Lower lobe of right lung (tissue), 2 donors: ENCODE measurements at regions not wholly inside any gene's neighbourhood (a gene's known extent, or its start where the extent isn't known, plus 50 kb on each side); places are given as distances from the start of the nearest gene placed in this dataset.

Source experiments
- ATAC-seq, 2 donors: fragments of 200-7000 bp; cut with Tn5 transposase; one replicate each; pipeline ENCODE4 v1.9.1; 2020 to 2022; ENCODE audit warnings: mild to moderate bottlenecking in 2 of 2, moderate library complexity in 2 of 2
- DNase-seq: peaks from one replicate; pipeline ENCODE4 v3.0.0-alpha.2; 2020
- H3K27ac ChIP-seq: fragments of 200-600 bp; one replicate; pipeline ENCODE4 v1.8.0; 2022
- H3K27me3 ChIP-seq: fragments of 200-600 bp; one replicate; pipeline ENCODE4 v1.8.0; 2022; ENCODE audit warnings: low read depth
- H3K36me3 ChIP-seq: fragments of 200-600 bp; one replicate; pipeline ENCODE4 v1.8.0; 2022; ENCODE audit warnings: mild to moderate bottlenecking
- H3K4me1 ChIP-seq: fragments of 200-600 bp; one replicate; pipeline ENCODE4 v1.8.0; 2022
- H3K4me3 ChIP-seq: fragments of 200-600 bp; one replicate; pipeline ENCODE4 v1.8.0; 2022; ENCODE audit warnings: mild to moderate bottlenecking
- H3K9me3 ChIP-seq: fragments of 200-600 bp; one replicate; pipeline ENCODE4 v1.8.0; 2022
- CTCF ChIP-seq: fragments of 200-600 bp; IDR thresholded peaks from one replicate; pipeline ENCODE4 v1.8.0; 2022; ENCODE audit warnings: antibody characterized with exemption, mild to moderate bottlenecking
- intact Hi-C: fragments of 100-400 bp; cut with DNase I; formaldehyde crosslinking; loops from one replicate; pipeline ENCODE4 v1.11.0; 2022
- donor health status: DM: no; HTN: yes; CAD: no; lungs with severe emphysema.

GRCh38 chr2:220332886-220333285 is 705.5 kb downstream of the SLC4A3 start:
- no peaks in the 10 kb centered on the region for H3K27me3 ChIP-seq
- ATAC-seq, result no peak
- TF ChIP-seq CTCF, result no peak
- DNase-seq, result no peak
- intact Hi-C loops, result no loop called here
- no peak overlapping the region for H3K4me3 ChIP-seq
- no peaks in the 10 kb centered on the region for H3K4me1 ChIP-seq
- H3K9me3 ChIP-seq, result peaks cover 7% of the 10 kb centered on the region
- H3K36me3 ChIP-seq, result no peaks in the 10 kb centered on the region
- H3K27ac ChIP-seq, result no peak overlapping the region

- ATAC-seq, result no peak
- no peak for TF ChIP-seq CTCF
- Histone ChIP-seq H3K36me3 (no peaks in the 10 kb centered on the region), H3K27ac (no peak overlapping the region), H3K4me1 (no peaks in the 10 kb centered on the region), H3K27me3 (no peaks in the 10 kb centered on the region), H3K4me3 (no peak overlapping the region), H3K9me3 (peaks cover 6% of the 10 kb centered on the region)
- intact Hi-C loops, result no loop called here
- no peak for DNase-seq
These were observed 706.8 kb downstream of the SLC4A3 start for GRCh38 chr2:220334210-220334609.

GRCh38 chr2:220334871-220335590 is 707.6 kb downstream of the SLC4A3 start:
- intact Hi-C loops, result no loop called here
- ATAC-seq (no peak), DNase-seq (no peak)
- no peak overlapping the region for H3K4me3 ChIP-seq
- no peaks in the 10 kb centered on the region for H3K9me3 ChIP-seq
- no peaks in the 10 kb centered on the region for H3K4me1 ChIP-seq
- no peak for TF ChIP-seq CTCF
- no peak overlapping the region for H3K27ac ChIP-seq
- H3K27me3 ChIP-seq, result no peaks in the 10 kb centered on the region
- H3K36me3 ChIP-seq, result no peaks in the 10 kb centered on the region

- ATAC-seq (no peak), DNase-seq (no peak)
- no peak for TF ChIP-seq CTCF
- no peaks in the 10 kb centered on the region for H3K4me1 ChIP-seq
- no peak overlapping the region for H3K4me3 ChIP-seq
- intact Hi-C loops, result no loop called here
- H3K36me3 ChIP-seq, result no peaks in the 10 kb centered on the region
- no peaks in the 10 kb centered on the region for H3K27me3 ChIP-seq
- no peaks in the 10 kb centered on the region for H3K9me3 ChIP-seq
- no peak overlapping the region for H3K27ac ChIP-seq
These were observed 708.1 kb downstream of the SLC4A3 start for GRCh38 chr2:220335591-220335915.

- Histone ChIP-seq H3K36me3 (no peaks in the 10 kb centered on the region), H3K4me1 (no peaks in the 10 kb centered on the region), H3K27me3 (no peaks in the 10 kb centered on the region), H3K9me3 (no peaks in the 10 kb centered on the region), H3K4me3 (no peak overlapping the region), H3K27ac (no peak overlapping the region)
- ATAC-seq, result no peak
- intact Hi-C loops, result no loop called here
- DNase-seq, result no peak
- TF ChIP-seq CTCF, result no peak
These were observed 709.3 kb downstream of the SLC4A3 start for GRCh38 chr2:220336771-220337170.
